ENCODE measurements at regions not wholly inside any gene's neighbourhood (a gene's known extent, or its start where the extent isn't known, plus 50 kb on each side); places are given as distances from the start of the nearest gene placed in this dataset.
"Not testable (repeated sequence)": the region's sequence is repeated elsewhere in the genome, so short reads cannot be mapped to it uniquely, and the experiment has no call there.

DNA sequence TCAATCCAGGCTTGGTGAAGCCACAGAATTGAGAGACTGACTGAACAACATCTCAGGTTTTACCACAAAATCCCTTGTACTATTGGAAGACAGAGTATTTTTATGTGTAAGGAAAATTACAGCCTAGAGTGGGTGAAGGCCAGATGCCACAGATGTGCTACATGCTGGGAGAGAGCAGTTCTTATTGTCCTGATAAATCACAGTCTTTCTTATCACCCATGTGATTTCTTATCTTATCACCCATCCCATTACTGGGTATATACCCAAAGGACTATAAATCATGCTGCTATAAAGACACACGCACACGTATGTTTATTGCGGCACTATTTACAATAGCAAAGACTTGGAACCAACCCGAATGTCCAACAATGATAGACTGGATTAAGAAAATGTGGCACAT lies 1008.0 kb upstream of the DDX18 start:
- TF ChIP-seq EZH2phosphoT487 (conservative IDR thresholded peaks at IDR 0.05; ENCODE audit: low read length) = not testable (repeated sequence)
- TF ChIP-seq, protein P1, sequence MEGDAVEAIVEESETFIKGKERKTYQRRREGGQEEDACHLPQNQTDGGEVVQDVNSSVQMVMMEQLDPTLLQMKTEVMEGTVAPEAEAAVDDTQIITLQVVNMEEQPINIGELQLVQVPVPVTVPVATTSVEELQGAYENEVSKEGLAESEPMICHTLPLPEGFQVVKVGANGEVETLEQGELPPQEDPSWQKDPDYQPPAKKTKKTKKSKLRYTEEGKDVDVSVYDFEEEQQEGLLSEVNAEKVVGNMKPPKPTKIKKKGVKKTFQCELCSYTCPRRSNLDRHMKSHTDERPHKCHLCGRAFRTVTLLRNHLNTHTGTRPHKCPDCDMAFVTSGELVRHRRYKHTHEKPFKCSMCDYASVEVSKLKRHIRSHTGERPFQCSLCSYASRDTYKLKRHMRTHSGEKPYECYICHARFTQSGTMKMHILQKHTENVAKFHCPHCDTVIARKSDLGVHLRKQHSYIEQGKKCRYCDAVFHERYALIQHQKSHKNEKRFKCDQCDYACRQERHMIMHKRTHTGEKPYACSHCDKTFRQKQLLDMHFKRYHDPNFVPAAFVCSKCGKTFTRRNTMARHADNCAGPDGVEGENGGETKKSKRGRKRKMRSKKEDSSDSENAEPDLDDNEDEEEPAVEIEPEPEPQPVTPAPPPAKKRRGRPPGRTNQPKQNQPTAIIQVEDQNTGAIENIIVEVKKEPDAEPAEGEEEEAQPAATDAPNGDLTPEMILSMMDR (IDR thresholded peaks at IDR 0.05; ENCODE audit: insufficient read depth, low read length, poor library complexity, severe bottlenecking) = not testable (repeated sequence)
